Smooth muscle cell (in vitro differentiated cells): ENCODE measurements at regions not wholly inside any gene's neighbourhood (a gene's known extent, or its start where the extent isn't known, plus 50 kb on each side); places are given as distances from the start of the nearest gene placed in this dataset.

Source experiments
- DNase-seq: peaks from one replicate; lab custom pipeline; 2025; ENCODE audit not compliant: unreplicated experiment; lab: John Stamatoyannopoulos, UW
- H2AFZ ChIP-seq: fragments of 200-600 bp; sonication (generic); 2 replicates; pipeline ENCODE4 v1.6.0; 2016; ENCODE audit warnings: antibody characterized with exemption, low read depth, mild to moderate bottlenecking
- H3F3A ChIP-seq: fragments of 200-600 bp; sonication (generic); 2 replicates; pipeline ENCODE4 v1.6.0; 2017; ENCODE audit warnings: antibody characterized with exemption, low read depth
- H3K27ac ChIP-seq: fragments of 200-600 bp; sonication (generic); 2 replicates; pipeline ENCODE4 v1.5.1; 2016; ENCODE audit warnings: low read depth, mild to moderate bottlenecking
- H3K27me3 ChIP-seq: fragments of 200-600 bp; sonication (generic); 2 replicates; pipeline ENCODE4 v1.6.1; 2016; ENCODE audit warnings: low read depth, mild to moderate bottlenecking
- H3K36me3 ChIP-seq: fragments of 200-600 bp; sonication (generic); 2 replicates; pipeline ENCODE4 v1.5.1; 2016; ENCODE audit warnings: low read depth
- H3K4me1 ChIP-seq: fragments of 200-600 bp; sonication (generic); 2 replicates; pipeline ENCODE4 v1.5.1; 2016; ENCODE audit warnings: low read depth
- H3K4me2 ChIP-seq: fragments of 200-600 bp; sonication (generic); 2 replicates; pipeline ENCODE4 v1.6.0; 2016; ENCODE audit warnings: mild to moderate bottlenecking
- H3K4me3 ChIP-seq: fragments of 200-600 bp; sonication (generic); 2 replicates; pipeline ENCODE4 v1.5.1; 2016; ENCODE audit warnings: mild to moderate bottlenecking
- H3K79me2 ChIP-seq: fragments of 200-600 bp; sonication (generic); 2 replicates; pipeline ENCODE4 v1.6.0; 2016; ENCODE audit warnings: low read depth, mild to moderate bottlenecking
- H3K9ac ChIP-seq: fragments of 200-600 bp; sonication (generic); 2 replicates; pipeline ENCODE4 v1.6.0; 2016; ENCODE audit warnings: low read depth
- H3K9me3 ChIP-seq: fragments of 200-600 bp; sonication (generic); replicated peaks from 2 replicates; pipeline ENCODE4 v1.5.1; 2016; ENCODE audit warnings: low read depth
- H4K20me1 ChIP-seq: fragments of 200-600 bp; sonication (generic); 2 replicates; pipeline ENCODE4 v1.6.0; 2016; ENCODE audit warnings: low read depth
- CTCF ChIP-seq: fragments of 200-600 bp; sonication (generic); IDR thresholded peaks from 2 replicates; pipeline ENCODE4 v1.5.1; 2017; ENCODE audit warnings: borderline replicate concordance, mild to moderate bottlenecking, antibody characterized with exemption; ENCODE audit not compliant: insufficient read depth, poor library complexity, severe bottlenecking
- WGBS: methylation state at CpG from one replicate; pipeline ENCODE4 v1.1.7; 2016; ENCODE audit warnings: low lambda C conversion rate; 5-methylcytosine and 5-hydroxymethylcytosine counted together

- H3K79me2 ChIP-seq = no peaks in the 10 kb centered on the region
- DNase-seq = no peak
- 69% methylated on average over 3 of the region's 3 CpGs for WGBS
Measured at GRCh38 chr16:77617553-77617952, 104.8 kb upstream of the NUDT7 start.

GRCh38 chr16:77617996-77618395, 104.3 kb upstream of the NUDT7 start:
- H2AFZ ChIP-seq = no peak overlapping the region
- no peaks in the 10 kb centered on the region for H3K27me3 ChIP-seq
- no peaks in the 10 kb centered on the region for H3K79me2 ChIP-seq
- H4K20me1 ChIP-seq = no peaks in the 10 kb centered on the region
- DNase-seq = no peak
- no peaks in the 10 kb centered on the region for H3K4me1 ChIP-seq
- H3K36me3 ChIP-seq = no peaks in the 10 kb centered on the region
- H3K9ac ChIP-seq = no peak overlapping the region
- H3K27ac ChIP-seq = no peak overlapping the region
- no peak for TF ChIP-seq CTCF
- H3K4me3 ChIP-seq = no peak overlapping the region
- H3K9me3 ChIP-seq = no peaks in the 10 kb centered on the region
- 80% methylated on average over 5 of the region's 5 CpGs for WGBS
- H3K4me2 ChIP-seq = no peak overlapping the region
- no peaks in the 10 kb centered on the region for H3F3A ChIP-seq

More at GRCh38 chr16:77617553-77617952, 104.8 kb upstream of the NUDT7 start:
- no peak for TF ChIP-seq CTCF
- Histone ChIP-seq H3K9me3 (no peaks in the 10 kb centered on the region), H3K36me3 (no peaks in the 10 kb centered on the region), H3F3A (no peaks in the 10 kb centered on the region), H4K20me1 (no peaks in the 10 kb centered on the region), H2AFZ (no peak overlapping the region), H3K4me3 (no peak overlapping the region), H3K9ac (no peak overlapping the region), H3K27ac (no peak overlapping the region), H3K4me1 (no peaks in the 10 kb centered on the region), H3K27me3 (no peaks in the 10 kb centered on the region), H3K4me2 (no peak overlapping the region)

GRCh38 chr16:77618951-77619350, 103.4 kb upstream of the NUDT7 start:
- Histone ChIP-seq H2AFZ (no peak overlapping the region), H3K9me3 (no peaks in the 10 kb centered on the region), H3K79me2 (no peaks in the 10 kb centered on the region), H3K9ac (no peak overlapping the region), H3K4me3 (no peak overlapping the region), H3K4me1 (no peaks in the 10 kb centered on the region), H3K27ac (no peak overlapping the region), H3K27me3 (no peaks in the 10 kb centered on the region), H3K4me2 (no peak overlapping the region), H4K20me1 (no peaks in the 10 kb centered on the region), H3F3A (no peaks in the 10 kb centered on the region), H3K36me3 (no peaks in the 10 kb centered on the region)
- DNase-seq = no peak
- no peak for TF ChIP-seq CTCF
- 91% methylated on average over 5 of the region's 5 CpGs for WGBS

- no peak for DNase-seq
- 91% methylated on average over 9 of the region's 9 CpGs for WGBS
- no peaks in the 10 kb centered on the region for H3K36me3 ChIP-seq
- no peak overlapping the region for H3K27ac ChIP-seq
- H3K4me2 ChIP-seq = no peak overlapping the region
- no peaks in the 10 kb centered on the region for H3K4me1 ChIP-seq
- no peak for TF ChIP-seq CTCF
- H3K9me3 ChIP-seq = no peaks in the 10 kb centered on the region
- H3K4me3 ChIP-seq = no peak overlapping the region
- H3F3A ChIP-seq = no peaks in the 10 kb centered on the region
- H4K20me1 ChIP-seq = no peaks in the 10 kb centered on the region
- no peaks in the 10 kb centered on the region for H3K79me2 ChIP-seq
- no peak overlapping the region for H2AFZ ChIP-seq
- no peak overlapping the region for H3K9ac ChIP-seq
- no peaks in the 10 kb centered on the region for H3K27me3 ChIP-seq
Measured at GRCh38 chr16:77624085-77624484, 98.2 kb upstream of the NUDT7 start.
